SK-N-SH (cell line): ENCODE measurements at regions not wholly inside any gene's neighbourhood (a gene's known extent, or its start where the extent isn't known, plus 50 kb on each side); places are given as distances from the start of the nearest gene placed in this dataset.

Experiments
- CTCF ChIA-PET: fragments of 300-600, 350-600 bp; formaldehyde crosslinking; extraction: SDS; loops from one replicate; lab custom pipeline; 2021; lab: Yijun Ruan, JAX
- POLR2A ChIA-PET: fragments of 350-600 bp; sonication (Branson Sonifier 250); formaldehyde crosslinking; extraction: SDS; loops from one replicate; lab custom pipeline; 2020; ENCODE audit warnings: antibody characterized with exemption, inconsistent platforms; lab: Yijun Ruan, JAX
- DNase-seq: peaks from one replicate; pipeline ENCODE4 v3.0.0; 2012
- H2AFZ ChIP-seq: fragments of 200-600 bp; sonication (generic); 2 replicates; pipeline ENCODE4 v1.8.1; 2016; ENCODE audit warnings: antibody characterized with exemption, mild to moderate bottlenecking, low read depth
- H3F3A ChIP-seq: fragments of 200-600 bp; sonication (generic); replicated peaks from 2 replicates; pipeline ENCODE3; 2016; ENCODE audit warnings: antibody characterized with exemption, mild to moderate bottlenecking; ENCODE audit not compliant: insufficient read depth
- H3K27ac ChIP-seq, 2 experiments: fragments of 200-500 bp in 1 of 2; fragments of 200-600 bp in 1 of 2; sonication (Bioruptor generic) in 1 of 2; sonication (generic), shearing (Covaris generic) in 1 of 2; 2 replicates each; pipeline versions ENCODE4 v1.5.1 to v1.6.1; 2014 to 2016; ENCODE audit warnings: low read depth in 2 of 2, inconsistent platforms in 1 of 2, low read length in 1 of 2, mild to moderate bottlenecking in 1 of 2, mixed read lengths in 1 of 2
- H3K27me3 ChIP-seq: fragments of 200-600 bp; sonication (generic), shearing (Covaris generic); 2 replicates; pipeline ENCODE4 v1.6.1; 2016; ENCODE audit warnings: mixed run types; ENCODE audit not compliant: insufficient read depth
- H3K36me3 ChIP-seq, 2 experiments: fragments of 200-500 bp in 1 of 2; fragments of 200-600 bp in 1 of 2; sonication (Bioruptor generic) in 1 of 2; sonication (generic) in 1 of 2; replicated peaks in 1 of 2; 2 replicates each; pipeline versions ENCODE3 to v1.5.1; 2014 to 2016; ENCODE audit warnings: low read length in 1 of 2, mild to moderate bottlenecking in 1 of 2; ENCODE audit not compliant: insufficient read depth in 2 of 2, control insufficient read depth in 1 of 2
- H3K4me1 ChIP-seq, 2 experiments: fragments of 200-500 bp in 1 of 2; fragments of 200-600 bp in 1 of 2; sonication (Bioruptor generic) in 1 of 2; sonication (generic), shearing (Covaris generic) in 1 of 2; 2 replicates each; pipeline versions ENCODE4 v1.5.1 to v1.6.1; 2014 to 2016; ENCODE audit warnings: low read depth in 1 of 2, low read length in 1 of 2, mixed run types in 1 of 2; ENCODE audit not compliant: insufficient read depth in 2 of 2, control insufficient read depth in 1 of 2
- H3K4me2 ChIP-seq: fragments of 200-600 bp; sonication (generic), shearing (Covaris generic); 2 replicates; pipeline ENCODE4 v1.6.1; 2017; ENCODE audit warnings: mixed run types
- H3K4me3 ChIP-seq, 2 experiments: fragments of 200-500 bp in 1 of 2; fragments of 200-600 bp in 1 of 2; sonication (Bioruptor generic) in 1 of 2; sonication (generic), shearing (Covaris generic) in 1 of 2; 2 replicates each; pipeline versions ENCODE4 v1.5.1 to v1.8.1; 2014 to 2016; ENCODE audit warnings: low read depth in 2 of 2, inconsistent platforms in 1 of 2, low read length in 1 of 2, mild to moderate bottlenecking in 1 of 2, mixed read lengths in 1 of 2, moderate library complexity in 1 of 2
- H3K79me2 ChIP-seq: fragments of 200-600 bp; sonication (generic); 2 replicates; pipeline ENCODE4 v1.8.1; 2017; ENCODE audit warnings: mild to moderate bottlenecking; ENCODE audit not compliant: insufficient read depth
- H3K9ac ChIP-seq: fragments of 200-600 bp; sonication (generic); 2 replicates; pipeline ENCODE4 v1.6.1; 2017; ENCODE audit warnings: mixed run types
- H3K9me2 ChIP-seq: fragments of 200-600 bp; sonication (generic); 2 replicates; pipeline ENCODE4 v1.6.1; 2017; ENCODE audit warnings: mixed run types
- H3K9me3 ChIP-seq: fragments of 200-600 bp; sonication (generic); 2 replicates; pipeline ENCODE4 v1.6.1; 2017; ENCODE audit warnings: mixed run types, mild to moderate bottlenecking, moderate library complexity
- H4K20me1 ChIP-seq: fragments of 200-600 bp; sonication (generic); 2 replicates; pipeline ENCODE4 v1.6.1; 2017; ENCODE audit warnings: mild to moderate bottlenecking, mixed run types; ENCODE audit not compliant: insufficient read depth
- CHD2 ChIP-seq: fragments of 150-350 bp; IDR thresholded peaks from 2 replicates; pipeline ENCODE4 v1.6.1; 2018; ENCODE audit warnings: low read length; ENCODE audit not compliant: partially characterized antibody
- ELF1 ChIP-seq: IDR thresholded peaks from 2 replicates; pipeline ENCODE4 v1.4.0; 2012
- FOSL2 ChIP-seq: IDR thresholded peaks from 2 replicates; pipeline ENCODE4 v1.4.0; 2012; ENCODE audit warnings: low read depth, mild to moderate bottlenecking, moderate library complexity, borderline replicate concordance
- FOXJ3 ChIP-seq: sonication (generic); formaldehyde crosslinking; IDR thresholded peaks from 2 replicates; pipeline ENCODE4 v1.5.1; 2020; ENCODE audit warnings: mild to moderate bottlenecking, missing genetic modification reagents
- GABPA ChIP-seq: IDR thresholded peaks from 2 replicates; pipeline ENCODE4 v1.4.0; 2012; ENCODE audit warnings: low read depth, mild to moderate bottlenecking
- MEF2A ChIP-seq: IDR thresholded peaks from 2 replicates; pipeline ENCODE4 v1.4.0; 2012; ENCODE audit warnings: low read depth, borderline replicate concordance
- NFIC ChIP-seq: IDR thresholded peaks from 2 replicates; pipeline ENCODE4 v1.4.0; 2012; ENCODE audit warnings: borderline replicate concordance
- POLR2AphosphoS5 ChIP-seq: IDR thresholded peaks from 2 replicates; pipeline ENCODE4 v1.6.1; 2012; ENCODE audit warnings: low read depth, low read length
- RAD21 ChIP-seq: IDR thresholded peaks from 2 replicates; pipeline ENCODE4 v1.6.1; 2012; ENCODE audit warnings: mild to moderate bottlenecking, low read length
- RFX5 ChIP-seq: IDR thresholded peaks from 2 replicates; pipeline ENCODE4 v1.6.1; 2012; ENCODE audit warnings: mild to moderate bottlenecking, improper control_type of control experiment, low read length
- RXRA ChIP-seq: IDR thresholded peaks from 2 replicates; pipeline ENCODE4 v1.4.0; 2012; ENCODE audit warnings: low read depth, mild to moderate bottlenecking, borderline replicate concordance
- SIN3A ChIP-seq: IDR thresholded peaks from 2 replicates; pipeline ENCODE4 v1.6.1; 2012; ENCODE audit warnings: low read depth, mild to moderate bottlenecking, low read length, moderate library complexity, borderline replicate concordance
- TCF12 ChIP-seq: IDR thresholded peaks from 2 replicates; pipeline ENCODE4 v1.4.0; 2012
- WGBS: methylation state at CpG from one replicate; pipeline ENCODE4 v1.1.6; 2017; ENCODE audit warnings: low lambda C conversion rate; 5-methylcytosine and 5-hydroxymethylcytosine counted together
- TF ChIP-seq, protein P1 (sequence below): IDR thresholded peaks from 2 replicates; pipeline ENCODE4 v1.4.0; 2012; ENCODE audit warnings: low read depth
- TF ChIP-seq, protein P2 (sequence below): fragments of 150-350 bp; IDR thresholded peaks from 2 replicates; pipeline ENCODE4 v1.6.1; 2017; ENCODE audit warnings: antibody characterized with exemption, low read length, low read depth, borderline replicate concordance
- TF ChIP-seq, protein P3 (sequence below): fragments of 150-350 bp; IDR thresholded peaks from 2 replicates; pipeline ENCODE4 v1.6.1; 2016; ENCODE audit warnings: mild to moderate bottlenecking, low read depth, low read length

DNA sequence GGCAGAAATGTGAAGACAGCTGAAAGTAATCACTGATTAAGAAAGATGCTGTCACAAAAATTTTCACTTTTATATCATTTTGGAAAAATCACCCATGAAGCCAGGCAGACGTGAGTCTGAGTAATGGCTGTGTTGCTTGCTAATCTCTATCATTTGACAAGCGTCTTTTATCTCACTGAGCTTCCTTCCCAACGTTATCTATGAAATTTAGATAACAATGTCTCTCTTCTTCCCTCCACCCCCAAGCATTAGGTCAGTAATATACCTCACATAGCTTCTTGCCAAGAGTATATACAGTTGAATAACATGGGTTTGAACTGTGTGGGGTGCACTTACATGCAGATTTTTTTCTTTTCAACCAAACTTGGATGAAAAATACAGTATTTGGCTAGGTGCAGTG, 388.6 kb upstream of the NRXN1 start:
- Histone ChIP-seq H3K79me2 (no peaks in the 10 kb centered on the region), H3K4me3 (no peak overlapping the region), H3K4me1 (no peaks in the 10 kb centered on the region), H3K9ac (no peak overlapping the region), H3K27me3 (no peaks in the 10 kb centered on the region), H3K36me3 (no peaks in the 10 kb centered on the region), H4K20me1 (no peaks in the 10 kb centered on the region), H3K9me2 (no peaks in the 10 kb centered on the region), H3K4me2 (no peak overlapping the region), H2AFZ (no peak overlapping the region), H3K9me3 (0 out of 2 replicates have a peak, but pooled peaks cover 3% of the 10 kb centered on the region)
- DNase-seq, result no peak
- 4% methylated on average over 3 of the region's 3 CpGs for WGBS
- POLR2A ChIA-PET, result no interaction called here
- TF ChIP-seq, protein P1, sequence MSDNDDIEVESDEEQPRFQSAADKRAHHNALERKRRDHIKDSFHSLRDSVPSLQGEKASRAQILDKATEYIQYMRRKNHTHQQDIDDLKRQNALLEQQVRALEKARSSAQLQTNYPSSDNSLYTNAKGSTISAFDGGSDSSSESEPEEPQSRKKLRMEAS, result no peak
- no peak for TF ChIP-seq POLR2AphosphoS5
- no peak for TF ChIP-seq RFX5
- TF ChIP-seq TCF12, result no peak
- no peak for TF ChIP-seq RXRA
- no peak for TF ChIP-seq SIN3A
- TF ChIP-seq ELF1, result no peak
- TF ChIP-seq, all 33 proteins: peak for 0
- H3K27ac ChIP-seq, result no peak overlapping the region
- H3F3A ChIP-seq, result no peaks in the 10 kb centered on the region
- CTCF ChIA-PET, result interaction anchor here (0.8 kb wide), 1 partner anchor 455 kb away, joined by 3 read pairs; no protein-coding TSS in a partner anchor

DNA sequence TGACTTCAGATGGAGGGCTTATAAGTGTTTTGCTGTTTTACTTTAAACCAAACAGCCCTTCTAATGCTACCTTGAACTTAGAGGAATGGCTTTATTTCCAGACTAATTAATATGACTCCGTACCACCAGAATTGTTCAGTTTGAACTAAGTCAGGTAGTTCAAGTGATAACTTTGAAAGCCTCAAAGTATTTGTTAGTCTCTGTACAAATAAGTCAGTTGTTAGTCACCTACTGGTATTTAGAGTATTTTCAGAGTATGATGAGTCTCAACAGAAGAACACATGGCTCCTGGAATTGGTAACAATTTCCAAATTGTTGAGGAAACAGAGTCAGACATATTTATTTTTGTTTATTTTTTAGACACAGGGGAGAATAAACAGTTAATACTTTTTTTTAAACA, 381.8 kb upstream of the NRXN1 start:
- POLR2A ChIA-PET, result no interaction called here

More for the DNA sequence above, 381.8 kb upstream of the NRXN1 start:
- no peak overlapping the region for H2AFZ ChIP-seq
- H3K4me2 ChIP-seq, result no peak overlapping the region
- 19% methylated on average over 1 of the region's 1 CpG for WGBS
- DNase-seq, result no peak
- H3K9ac ChIP-seq, result no peak overlapping the region
- H3K36me3 ChIP-seq, result no peaks in the 10 kb centered on the region
- H3K79me2 ChIP-seq, result no peaks in the 10 kb centered on the region
- no peaks in the 10 kb centered on the region for H3K4me1 ChIP-seq
- H3K9me2 ChIP-seq, result no peaks in the 10 kb centered on the region
- H3F3A ChIP-seq, result no peaks in the 10 kb centered on the region
- CTCF ChIA-PET, result no interaction called here
- TF ChIP-seq FOSL2, result no peak
- no peak for TF ChIP-seq RAD21
- TF ChIP-seq, protein P2, sequence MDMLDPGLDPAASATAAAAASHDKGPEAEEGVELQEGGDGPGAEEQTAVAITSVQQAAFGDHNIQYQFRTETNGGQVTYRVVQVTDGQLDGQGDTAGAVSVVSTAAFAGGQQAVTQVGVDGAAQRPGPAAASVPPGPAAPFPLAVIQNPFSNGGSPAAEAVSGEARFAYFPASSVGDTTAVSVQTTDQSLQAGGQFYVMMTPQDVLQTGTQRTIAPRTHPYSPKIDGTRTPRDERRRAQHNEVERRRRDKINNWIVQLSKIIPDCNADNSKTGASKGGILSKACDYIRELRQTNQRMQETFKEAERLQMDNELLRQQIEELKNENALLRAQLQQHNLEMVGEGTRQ, result no peak
- TF ChIP-seq MEF2A, result no peak
- no peak for TF ChIP-seq FOXJ3 (CRISPR knock-in tag)
- TF ChIP-seq CHD2, result no peak
- TF ChIP-seq GABPA, result no peak
- TF ChIP-seq, protein P3, sequence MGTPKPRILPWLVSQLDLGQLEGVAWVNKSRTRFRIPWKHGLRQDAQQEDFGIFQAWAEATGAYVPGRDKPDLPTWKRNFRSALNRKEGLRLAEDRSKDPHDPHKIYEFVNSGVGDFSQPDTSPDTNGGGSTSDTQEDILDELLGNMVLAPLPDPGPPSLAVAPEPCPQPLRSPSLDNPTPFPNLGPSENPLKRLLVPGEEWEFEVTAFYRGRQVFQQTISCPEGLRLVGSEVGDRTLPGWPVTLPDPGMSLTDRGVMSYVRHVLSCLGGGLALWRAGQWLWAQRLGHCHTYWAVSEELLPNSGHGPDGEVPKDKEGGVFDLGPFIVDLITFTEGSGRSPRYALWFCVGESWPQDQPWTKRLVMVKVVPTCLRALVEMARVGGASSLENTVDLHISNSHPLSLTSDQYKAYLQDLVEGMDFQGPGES, result no peak
- no peak for TF ChIP-seq NFIC
- no peak overlapping the region for H3K4me3 ChIP-seq
- no peaks in the 10 kb centered on the region for H3K9me3 ChIP-seq
- no peaks in the 10 kb centered on the region for H4K20me1 ChIP-seq
- no peak overlapping the region for H3K27ac ChIP-seq
- no peaks in the 10 kb centered on the region for H3K27me3 ChIP-seq
